ENCODE measurements at regions not wholly inside any gene's neighbourhood (a gene's known extent, or its start where the extent isn't known, plus 50 kb on each side); places are given as distances from the start of the nearest gene placed in this dataset.

GRCh38 chr11:97263183-97263858 lies 873.5 kb downstream of the JRKL start:
- TF ChIP-seq CTCF (IDR thresholded peaks at IDR 0.05; ENCODE audit: low read depth, low read length, poor library complexity, severe bottlenecking) (no peak), EZH2phosphoT487 (IDR thresholded peaks at IDR 0.05; ENCODE audit: borderline replicate concordance, low read length) (no peak)
